H9 (cell line): ENCODE measurements at regions not wholly inside any gene's neighbourhood (a gene's known extent, or its start where the extent isn't known, plus 50 kb on each side); places are given as distances from the start of the nearest gene placed in this dataset.

Experiments
- DNase-seq: peaks from one replicate; pipeline ENCODE4 v3.0.0-alpha.2; 2017
- H2AFZ ChIP-seq: one replicate; pipeline ENCODE4 v1.6.1; 2013; ENCODE audit warnings: mild to moderate bottlenecking, low read length, control low read depth, moderate library complexity
- H2AK5ac ChIP-seq: 2 replicates; pipeline ENCODE4 v1.6.1; 2013; ENCODE audit warnings: low read length, control low read depth, mixed read lengths; ENCODE audit not compliant: insufficient read length
- H2BK120ac ChIP-seq: one replicate; pipeline ENCODE4 v1.6.1; 2013; ENCODE audit warnings: low read depth, mild to moderate bottlenecking, low read length, control low read depth, inconsistent platforms; ENCODE audit not compliant: poor library complexity, severe bottlenecking
- H2BK12ac ChIP-seq: 2 replicates; pipeline ENCODE4 v1.6.1; 2013; ENCODE audit warnings: low read length, control low read depth, mixed read lengths, low read depth; ENCODE audit not compliant: insufficient read length
- H2BK15ac ChIP-seq: 2 replicates; pipeline ENCODE4 v1.6.1; 2013; ENCODE audit warnings: low read depth, low read length, control low read depth
- H2BK20ac ChIP-seq: one replicate; pipeline ENCODE4 v1.6.1; 2013; ENCODE audit warnings: low read depth, mild to moderate bottlenecking, low read length, control low read depth, inconsistent platforms; ENCODE audit not compliant: poor library complexity, severe bottlenecking
- H2BK5ac ChIP-seq: 2 replicates; pipeline ENCODE4 v1.6.1; 2013; ENCODE audit warnings: low read length, control low read depth, mixed read lengths; ENCODE audit not compliant: insufficient read length
- H3K14ac ChIP-seq: 2 replicates; pipeline ENCODE4 v1.6.1; 2013; ENCODE audit warnings: low read length, control low read depth; ENCODE audit not compliant: insufficient read depth
- H3K18ac ChIP-seq: 2 replicates; pipeline ENCODE4 v1.6.1; 2013; ENCODE audit warnings: low read depth, mild to moderate bottlenecking, mixed read lengths, low read length, control low read depth; ENCODE audit not compliant: insufficient read length
- H3K23ac ChIP-seq: 2 replicates; pipeline ENCODE4 v1.6.1; 2013; ENCODE audit warnings: low read length, control low read depth, mixed read lengths, low read depth; ENCODE audit not compliant: insufficient read length
- H3K23me2 ChIP-seq: 2 replicates; pipeline ENCODE4 v1.6.1; 2013; ENCODE audit warnings: low read depth, mild to moderate bottlenecking, mixed read lengths, low read length, control low read depth; ENCODE audit not compliant: insufficient read length, poor library complexity, severe bottlenecking
- H3K27ac ChIP-seq: 2 replicates; pipeline ENCODE4 v1.5.1; 2013; ENCODE audit warnings: low read length, control low read depth, mixed read lengths, low read depth; ENCODE audit not compliant: insufficient read length
- H3K27me3 ChIP-seq: 2 replicates; pipeline ENCODE4 v1.6.1; 2013; ENCODE audit warnings: low read length, control low read depth, inconsistent platforms; ENCODE audit not compliant: insufficient read depth
- H3K4ac ChIP-seq: 2 replicates; pipeline ENCODE4 v1.6.1; 2013; ENCODE audit warnings: low read depth, mild to moderate bottlenecking, control low read depth, inconsistent platforms, low read length, moderate library complexity
- H3K4me1 ChIP-seq: 2 replicates; pipeline ENCODE4 v1.6.1; 2013; ENCODE audit warnings: low read length, control low read depth, inconsistent platforms; ENCODE audit not compliant: insufficient read depth
- H3K4me2 ChIP-seq: 2 replicates; pipeline ENCODE4 v1.6.1; 2013; ENCODE audit warnings: low read length, control low read depth, mixed read lengths; ENCODE audit not compliant: insufficient read length, insufficient read depth
- H3K56ac ChIP-seq: 2 replicates; pipeline ENCODE4 v1.6.1; 2013; ENCODE audit warnings: low read depth, mild to moderate bottlenecking, mixed read lengths, low read length, control low read depth; ENCODE audit not compliant: insufficient read length
- H3K79me1 ChIP-seq: 2 replicates; pipeline ENCODE4 v1.6.1; 2013; ENCODE audit warnings: low read depth, mild to moderate bottlenecking, moderate library complexity, low read length, control low read depth, inconsistent platforms; ENCODE audit not compliant: insufficient read depth, poor library complexity, severe bottlenecking
- H3K79me2 ChIP-seq: 2 replicates; pipeline ENCODE4 v1.6.1; 2013; ENCODE audit warnings: low read length, control low read depth, inconsistent platforms; ENCODE audit not compliant: insufficient read depth
- H3K9ac ChIP-seq: 2 replicates; pipeline ENCODE4 v1.6.1; 2013; ENCODE audit warnings: low read length, control low read depth, mixed read lengths; ENCODE audit not compliant: insufficient read length; ENCODE audit errors: extremely low read depth
- H3K9me3 ChIP-seq: one replicate; pipeline ENCODE4 v1.6.1; 2013; ENCODE audit warnings: low read depth, low read length, inconsistent platforms; ENCODE audit not compliant: control insufficient read depth
- H3T11ph ChIP-seq: one replicate; pipeline ENCODE4 v1.6.1; 2013; ENCODE audit warnings: mild to moderate bottlenecking, low read length, control low read depth, inconsistent platforms
- H4K20me1 ChIP-seq: one replicate; pipeline ENCODE4 v1.6.1; 2013; ENCODE audit not compliant: control insufficient read depth, insufficient read length, insufficient read depth
- H4K5ac ChIP-seq: 2 replicates; pipeline ENCODE4 v1.6.1; 2013; ENCODE audit warnings: low read depth, mild to moderate bottlenecking, mixed read lengths, low read length, control low read depth; ENCODE audit not compliant: insufficient read length
- H4K8ac ChIP-seq: replicated peaks from 2 replicates; pipeline ENCODE4 v1.6.1; 2013; ENCODE audit warnings: low read length, control low read depth, mixed read lengths, low read depth; ENCODE audit not compliant: insufficient read length
- H4K91ac ChIP-seq: 2 replicates; pipeline ENCODE4 v1.6.1; 2013; ENCODE audit warnings: low read depth, mild to moderate bottlenecking, moderate library complexity, mixed read lengths, low read length, control low read depth; ENCODE audit not compliant: insufficient read length
- H3K27ac Mint-ChIP-seq, 3 experiments: 2 replicates in 2 of 3; 3 replicates in 1 of 3; pipeline ENCODE4 v1.8.0; 2020 to 2021; ENCODE audit warnings: mixed read lengths in 3 of 3, mild to moderate bottlenecking in 1 of 3, moderate library complexity in 1 of 3
- H3K27me3 Mint-ChIP-seq: 2 replicates; pipeline ENCODE4 v1.8.0; 2021; ENCODE audit warnings: low read depth, mild to moderate bottlenecking, moderate library complexity, mixed read lengths
- H3K36me3 Mint-ChIP-seq, 3 experiments: 2 replicates in 2 of 3; 3 replicates in 1 of 3; pipeline ENCODE4 v1.8.0; 2020 to 2021; ENCODE audit warnings: low read depth in 3 of 3, mixed read lengths in 3 of 3; ENCODE audit not compliant: insufficient read depth in 1 of 3
- H3K4me1 Mint-ChIP-seq, 2 experiments: 2 replicates each; pipeline ENCODE4 v1.8.0; 2020; ENCODE audit warnings: mixed read lengths in 2 of 2
- H3K4me3 Mint-ChIP-seq, 2 experiments: 2 replicates in 1 of 2; 3 replicates in 1 of 2; pipeline ENCODE4 v1.8.0; 2020 to 2021; ENCODE audit warnings: mild to moderate bottlenecking in 2 of 2, mixed read lengths in 2 of 2, moderate library complexity in 1 of 2
- H3K9me3 Mint-ChIP-seq, 2 experiments: 2 replicates in 1 of 2; 3 replicates in 1 of 2; pipeline ENCODE4 v1.8.0; 2020; ENCODE audit warnings: mild to moderate bottlenecking in 2 of 2, mixed read lengths in 2 of 2, moderate library complexity in 1 of 2
- CTCF ChIP-seq: fragments of 200-600 bp; sonication (generic); conservative IDR thresholded peaks from 3 replicates; pipeline ENCODE4 v1.8.0; 2021; ENCODE audit warnings: antibody characterized with exemption, mild to moderate bottlenecking
- WGBS: extraction: QIAGEN DNeasy Blood & Tissue Kit; methylation state at CpG from one replicate; pipeline ENCODE4 v1.1.7; 2013; ENCODE audit warnings: missing lambda C conversion rate, low lambda C conversion rate, mixed read lengths; ENCODE audit not compliant: insufficient read length; ENCODE audit errors: extremely low coverage; 5-methylcytosine and 5-hydroxymethylcytosine counted together

GRCh38 chr15:96472681-96473080, 142.2 kb downstream of the NR2F2 start:
- Mint-ChIP-seq H3K27ac (no peak overlapping the region), H3K36me3 (no peaks in the 10 kb centered on the region), H3K9me3 (no peaks in the 10 kb centered on the region), H3K4me1 (peaks cover 3 to 5% of the 10 kb centered on the region in 2 experiments; a peak in 1 of 4 replicates), H3K27me3 (peaks cover 6% of the 10 kb centered on the region; the same call in 1 of the 2 replicates), H3K4me3 (no peak overlapping the region)
- Histone ChIP-seq H2BK120ac (no peak overlapping the region), H3K23me2 (no peaks in the 10 kb centered on the region), H3K4ac (no peak overlapping the region), H3K9me3 (no peaks in the 10 kb centered on the region), H3K4me2 (no peak overlapping the region), H3K27me3 (no peaks in the 10 kb centered on the region), H3K79me1 (no peaks in the 10 kb centered on the region), H2BK15ac (no peak overlapping the region), H4K5ac (no peak overlapping the region), H3K4me1 (no peaks in the 10 kb centered on the region), H2AFZ (no peak overlapping the region), H3K27ac (no peak overlapping the region), H3T11ph (no peak overlapping the region), H2BK20ac (no peak overlapping the region), H2BK5ac (no peak overlapping the region), H3K14ac (no peak overlapping the region), H4K91ac (no peak overlapping the region), H3K56ac (no peak overlapping the region), H3K18ac (no peak overlapping the region), H2BK12ac (no peak overlapping the region), H3K79me2 (no peaks in the 10 kb centered on the region), H4K20me1 (no peaks in the 10 kb centered on the region), H3K9ac (no peak overlapping the region), H2AK5ac (no peak overlapping the region), H3K23ac (no peak overlapping the region), H4K8ac (no peak overlapping the region)
- TF ChIP-seq CTCF, result no peak
- DNase-seq, result no peak
- WGBS, result no CpG with 5 or more reads among the region's 3 CpGs
